ENCODE measurements at regions not wholly inside any gene's neighbourhood (a gene's known extent, or its start where the extent isn't known, plus 50 kb on each side); places are given as distances from the start of the nearest gene placed in this dataset.
"Not testable (repeated sequence)": the region's sequence is repeated elsewhere in the genome, so short reads cannot be mapped to it uniquely, and the experiment has no call there.

DNA sequence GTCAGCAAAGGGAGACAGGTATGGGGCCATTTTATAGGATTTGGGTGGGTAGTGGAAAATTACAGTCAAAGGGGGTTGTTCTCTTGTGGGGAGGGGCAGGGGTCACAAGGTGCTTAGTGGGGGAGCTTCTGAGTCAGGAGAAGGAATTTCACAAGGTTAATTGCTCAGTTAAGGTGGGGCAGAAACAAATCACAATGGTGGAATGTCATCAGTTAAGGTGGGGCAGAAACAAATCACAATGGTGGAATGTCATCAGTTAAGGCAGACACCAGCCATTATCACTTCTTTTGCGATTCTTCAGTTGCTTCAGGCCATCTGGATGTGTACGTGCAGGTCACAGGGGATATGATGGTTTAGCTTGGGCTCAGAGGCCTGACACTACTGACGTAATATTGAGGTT, 1077.6 kb downstream of the DNAJB9 start:
- TF ChIP-seq, protein P1, sequence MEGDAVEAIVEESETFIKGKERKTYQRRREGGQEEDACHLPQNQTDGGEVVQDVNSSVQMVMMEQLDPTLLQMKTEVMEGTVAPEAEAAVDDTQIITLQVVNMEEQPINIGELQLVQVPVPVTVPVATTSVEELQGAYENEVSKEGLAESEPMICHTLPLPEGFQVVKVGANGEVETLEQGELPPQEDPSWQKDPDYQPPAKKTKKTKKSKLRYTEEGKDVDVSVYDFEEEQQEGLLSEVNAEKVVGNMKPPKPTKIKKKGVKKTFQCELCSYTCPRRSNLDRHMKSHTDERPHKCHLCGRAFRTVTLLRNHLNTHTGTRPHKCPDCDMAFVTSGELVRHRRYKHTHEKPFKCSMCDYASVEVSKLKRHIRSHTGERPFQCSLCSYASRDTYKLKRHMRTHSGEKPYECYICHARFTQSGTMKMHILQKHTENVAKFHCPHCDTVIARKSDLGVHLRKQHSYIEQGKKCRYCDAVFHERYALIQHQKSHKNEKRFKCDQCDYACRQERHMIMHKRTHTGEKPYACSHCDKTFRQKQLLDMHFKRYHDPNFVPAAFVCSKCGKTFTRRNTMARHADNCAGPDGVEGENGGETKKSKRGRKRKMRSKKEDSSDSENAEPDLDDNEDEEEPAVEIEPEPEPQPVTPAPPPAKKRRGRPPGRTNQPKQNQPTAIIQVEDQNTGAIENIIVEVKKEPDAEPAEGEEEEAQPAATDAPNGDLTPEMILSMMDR (IDR thresholded peaks at IDR 0.05) = not testable (repeated sequence)
- TF ChIP-seq POLR2A (IDR thresholded peaks at IDR 0.05; ENCODE audit: low read depth) = not testable (repeated sequence)

Data from esophagus muscularis mucosa (tissue), 3 donors.